ENCODE measurements at regions not wholly inside any gene's neighbourhood (a gene's known extent, or its start where the extent isn't known, plus 50 kb on each side); places are given as distances from the start of the nearest gene placed in this dataset.

- Histone ChIP-seq H3K36me3 (ENCODE audit: insufficient read depth, low read length, poor library complexity, severe bottlenecking) (no peaks in the 10 kb centered on the region), H3K27me3 (replicated peaks; ENCODE audit: insufficient read depth, low read depth, low read length, poor library complexity) (no peaks in the 10 kb centered on the region), H3K4me1 (ENCODE audit: insufficient read depth, low read length, poor library complexity, severe bottlenecking) (peaks cover 5% of the 10 kb centered on the region), H3K27ac (ENCODE audit: low read depth, low read length, poor library complexity, severe bottlenecking) (no peak overlapping the region), H3K4me3 (ENCODE audit: low read depth, low read length, poor library complexity, severe bottlenecking) (no peak overlapping the region), H3K9me3 (ENCODE audit: low read depth, low read length, poor library complexity, severe bottlenecking) (no peaks in the 10 kb centered on the region)
- POLR2A ChIA-PET (ENCODE audit: low non-redundant PET) = no interaction called here
- TF ChIP-seq EZH2 (IDR thresholded peaks at IDR 0.05; ENCODE audit: borderline replicate concordance, low read depth, low read length, poor library complexity, severe bottlenecking) = no peak
- TF ChIP-seq CTCF (conservative IDR thresholded peaks at IDR 0.05; ENCODE audit: low read depth, low read length) = no peak
- CTCF ChIA-PET = no interaction called here
- no peak for DNase-seq (ENCODE audit: low spot score)
- intact Hi-C loops (cut with micrococcal nuclease; ENCODE audit: unreplicated experiment) = no loop called here
- no TSS peak for BruUV-seq (replicated peaks)
These were observed 603.9 kb upstream of the KCNMB2 start for GRCh38 chr3:177932346-177932745.

- no peaks in the 10 kb centered on the region for H3K9me3 ChIP-seq (ENCODE audit: low read depth, low read length, poor library complexity, severe bottlenecking)
- no peak overlapping the region for H3K27ac ChIP-seq (ENCODE audit: low read depth, low read length, poor library complexity, severe bottlenecking)
- H3K4me3 ChIP-seq (ENCODE audit: low read depth, low read length, poor library complexity, severe bottlenecking) = no peak overlapping the region
- H3K4me1 ChIP-seq (ENCODE audit: insufficient read depth, low read length, poor library complexity, severe bottlenecking) = peaks cover 5% of the 10 kb centered on the region
- TF ChIP-seq EZH2 (IDR thresholded peaks at IDR 0.05; ENCODE audit: borderline replicate concordance, low read depth, low read length, poor library complexity, severe bottlenecking) (no peak), CTCF (conservative IDR thresholded peaks at IDR 0.05; ENCODE audit: low read depth, low read length) (no peak)
- BruUV-seq (replicated peaks) = no TSS peak
- CTCF ChIA-PET = no interaction called here
- DNase-seq (ENCODE audit: low spot score) = no peak
- intact Hi-C loops (cut with micrococcal nuclease; ENCODE audit: unreplicated experiment) = no loop called here
- H3K27me3 ChIP-seq (replicated peaks; ENCODE audit: insufficient read depth, low read depth, low read length, poor library complexity) = no peaks in the 10 kb centered on the region
- POLR2A ChIA-PET (ENCODE audit: low non-redundant PET) = no interaction called here
- H3K36me3 ChIP-seq (ENCODE audit: insufficient read depth, low read length, poor library complexity, severe bottlenecking) = no peaks in the 10 kb centered on the region
These were observed 603.2 kb upstream of the KCNMB2 start for GRCh38 chr3:177932750-177933660.

GRCh38 chr3:177934001-177934891, 602.0 kb upstream of the KCNMB2 start:
- intact Hi-C loops (cut with micrococcal nuclease; ENCODE audit: unreplicated experiment) = no loop called here
- no peak for DNase-seq (ENCODE audit: low spot score)
- no peak overlapping the region for H3K27ac ChIP-seq (ENCODE audit: low read depth, low read length, poor library complexity, severe bottlenecking)
- no peaks in the 10 kb centered on the region for H3K9me3 ChIP-seq (ENCODE audit: low read depth, low read length, poor library complexity, severe bottlenecking)
- no peak for TF ChIP-seq CTCF (conservative IDR thresholded peaks at IDR 0.05; ENCODE audit: low read depth, low read length)
- no peak for TF ChIP-seq EZH2 (IDR thresholded peaks at IDR 0.05; ENCODE audit: borderline replicate concordance, low read depth, low read length, poor library complexity, severe bottlenecking)
- ChIA-PET CTCF (no interaction called here), POLR2A (ENCODE audit: low non-redundant PET) (no interaction called here)
- H3K36me3 ChIP-seq (ENCODE audit: insufficient read depth, low read length, poor library complexity, severe bottlenecking) = no peaks in the 10 kb centered on the region
- BruUV-seq (replicated peaks) = no TSS peak
- peaks cover 5% of the 10 kb centered on the region for H3K4me1 ChIP-seq (ENCODE audit: insufficient read depth, low read length, poor library complexity, severe bottlenecking)
- no peak overlapping the region for H3K4me3 ChIP-seq (ENCODE audit: low read depth, low read length, poor library complexity, severe bottlenecking)
- no peaks in the 10 kb centered on the region for H3K27me3 ChIP-seq (replicated peaks; ENCODE audit: insufficient read depth, low read depth, low read length, poor library complexity)

All from A673 (cell line).